ENCODE measurements at regions not wholly inside any gene's neighbourhood (a gene's known extent, or its start where the extent isn't known, plus 50 kb on each side); places are given as distances from the start of the nearest gene placed in this dataset.
"Not testable (repeated sequence)": the region's sequence is repeated elsewhere in the genome, so short reads cannot be mapped to it uniquely, and the experiment has no call there.

DNA sequence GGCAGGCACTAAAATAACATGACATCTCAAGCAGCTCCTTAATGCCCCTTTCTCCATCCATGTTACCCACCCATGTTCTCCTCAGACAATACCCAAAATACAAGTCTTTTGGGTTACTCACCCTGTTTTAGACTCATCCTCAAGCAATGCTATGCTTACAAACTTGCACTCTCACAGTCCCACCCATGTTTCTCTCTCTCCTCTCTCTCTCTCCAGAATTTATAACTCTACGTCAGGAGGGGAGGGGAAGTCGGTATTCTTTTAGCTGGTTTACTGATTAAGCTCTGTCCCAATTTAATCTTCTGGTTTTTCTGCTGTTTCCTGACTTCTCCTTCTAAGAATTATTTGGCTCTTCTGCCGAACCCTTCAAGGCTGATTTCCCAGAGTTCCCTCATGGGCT, 98.0 kb upstream of the NR5A2 start:
- DNase-seq (ENCODE audit: low read depth), result no peak

DNA sequence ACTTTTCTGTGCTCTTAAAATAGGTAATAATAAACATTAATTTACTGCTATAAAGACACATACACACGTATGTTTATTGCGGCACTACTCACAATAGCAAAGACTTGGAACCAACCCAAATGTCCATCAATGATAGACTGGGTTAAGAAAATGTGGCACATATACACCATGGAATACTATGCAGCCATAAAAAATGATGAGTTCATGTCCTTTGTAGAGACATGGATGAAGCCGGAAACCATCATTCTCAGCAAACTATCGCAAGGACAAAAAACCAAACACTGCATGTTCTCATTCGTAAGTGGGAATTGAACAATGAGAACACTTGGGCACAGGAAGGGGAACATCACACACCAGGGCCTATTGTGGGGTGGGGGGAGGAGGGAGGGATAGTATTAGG, 97.4 kb upstream of the NR5A2 start:
- DNase-seq (ENCODE audit: low read depth), result not testable (repeated sequence)

DNA sequence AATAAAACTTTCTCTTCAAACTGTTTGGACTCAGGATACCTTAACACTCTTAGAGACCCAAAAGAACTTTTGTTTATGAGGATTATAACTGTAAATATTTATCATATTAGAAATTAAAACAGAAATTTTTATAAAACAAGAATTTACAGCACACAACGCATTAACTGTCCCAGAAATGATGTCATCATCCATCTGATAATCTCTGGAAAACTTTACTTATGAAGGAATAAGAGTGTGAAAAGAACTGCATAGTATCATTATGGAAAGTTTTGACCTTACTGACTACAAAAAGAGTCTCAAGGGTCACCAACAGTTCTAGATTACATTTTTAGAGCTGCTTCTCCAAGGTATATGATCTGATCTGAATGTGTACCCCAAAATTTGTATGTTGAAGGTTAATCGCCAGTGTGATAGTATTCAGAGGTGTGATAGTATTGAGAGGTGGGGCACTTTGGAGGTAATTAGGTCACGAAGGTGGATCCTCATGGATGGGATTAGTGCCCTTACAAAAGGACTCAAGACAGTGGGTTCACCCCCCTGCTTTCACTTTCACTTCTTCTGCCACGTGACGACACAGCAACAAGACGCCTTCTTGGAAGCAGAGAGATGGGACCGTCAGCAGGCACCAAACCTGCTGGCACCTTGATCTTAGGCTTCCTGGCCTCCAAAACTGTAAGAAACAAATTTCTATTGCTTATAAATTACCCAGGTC, 95.7 kb upstream of the NR5A2 start:
- peak; percentile 10 for DNase-seq (ENCODE audit: low read depth)

DNA sequence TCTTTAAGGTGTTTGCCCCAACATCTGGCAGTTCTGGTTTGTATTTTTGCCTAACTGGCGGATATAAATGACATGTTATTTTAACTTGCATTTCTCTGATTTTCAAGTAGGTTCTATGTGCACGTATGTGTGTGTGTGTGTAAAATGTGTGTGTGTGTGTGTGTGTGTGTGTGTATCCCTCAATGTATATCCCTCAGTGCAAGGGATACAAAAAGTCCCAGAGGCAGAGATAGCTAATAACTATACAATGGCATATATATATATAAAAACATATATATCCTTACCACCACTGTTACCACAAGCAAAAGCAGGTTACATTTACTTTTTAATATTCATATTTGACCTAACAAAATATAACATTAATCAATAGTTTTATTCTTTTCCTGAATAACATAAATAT, 95.0 kb upstream of the NR5A2 start:
- DNase-seq (ENCODE audit: low read depth), result no peak

DNA sequence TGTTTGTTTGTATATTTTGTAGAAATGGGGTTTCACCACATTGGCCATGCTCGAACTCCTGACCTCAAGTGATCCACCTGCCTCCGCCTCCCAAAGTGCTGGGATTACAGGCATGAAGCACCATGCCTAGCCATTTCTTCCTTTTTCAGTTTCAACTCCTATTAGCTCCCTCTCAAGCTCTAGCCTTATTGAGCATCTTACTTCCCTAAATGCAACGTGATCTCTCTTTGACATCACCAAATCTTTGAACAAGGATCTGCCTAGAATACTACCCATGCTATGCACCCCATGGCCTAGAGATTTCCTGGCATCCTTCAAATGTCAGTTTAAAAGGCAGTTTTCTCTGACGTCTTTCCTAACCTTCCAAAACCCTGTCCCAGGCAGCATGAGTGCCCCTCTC, 91.1 kb upstream of the NR5A2 start:
- no peak for DNase-seq (ENCODE audit: low read depth)

DNA sequence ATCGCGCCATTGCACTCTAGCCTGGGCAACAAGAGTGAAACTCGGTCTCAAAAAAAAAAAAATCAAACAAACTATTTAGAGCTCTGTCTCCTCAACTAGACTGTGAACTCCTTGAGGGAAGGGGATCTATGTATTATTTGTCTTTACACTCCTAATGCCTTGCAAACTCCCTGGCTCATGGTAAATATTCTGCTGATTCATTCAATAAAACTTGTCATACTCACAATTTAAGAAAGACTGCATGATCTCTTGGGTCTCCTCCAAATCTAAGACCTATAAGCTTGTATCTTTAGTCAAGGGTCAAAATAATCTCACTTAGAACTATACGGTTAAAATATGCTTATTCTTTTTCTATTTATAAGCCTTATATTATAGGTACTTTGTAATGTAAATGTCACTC, 90.3 kb upstream of the NR5A2 start:
- DNase-seq (ENCODE audit: low read depth), result no peak

DNA sequence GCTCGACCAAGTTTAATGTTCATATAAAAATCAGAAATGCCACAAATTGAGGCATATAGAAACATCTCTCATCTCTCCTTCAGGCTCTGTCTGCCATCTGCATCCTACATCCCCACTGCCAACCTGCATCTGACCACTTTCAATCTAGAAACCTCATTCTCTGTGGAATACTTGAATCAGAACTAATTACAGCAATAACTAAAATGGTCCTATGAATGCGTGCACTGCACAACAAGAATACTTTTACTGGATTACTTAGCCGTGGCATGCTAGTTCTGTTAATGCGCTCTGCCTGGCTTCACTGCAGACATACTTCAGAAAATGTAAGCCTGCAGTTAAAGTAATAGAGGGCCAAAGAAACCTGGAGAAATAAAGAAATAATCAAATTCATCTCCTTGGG, 89.8 kb upstream of the NR5A2 start:
- DNase-seq (ENCODE audit: low read depth), result no peak

DNA sequence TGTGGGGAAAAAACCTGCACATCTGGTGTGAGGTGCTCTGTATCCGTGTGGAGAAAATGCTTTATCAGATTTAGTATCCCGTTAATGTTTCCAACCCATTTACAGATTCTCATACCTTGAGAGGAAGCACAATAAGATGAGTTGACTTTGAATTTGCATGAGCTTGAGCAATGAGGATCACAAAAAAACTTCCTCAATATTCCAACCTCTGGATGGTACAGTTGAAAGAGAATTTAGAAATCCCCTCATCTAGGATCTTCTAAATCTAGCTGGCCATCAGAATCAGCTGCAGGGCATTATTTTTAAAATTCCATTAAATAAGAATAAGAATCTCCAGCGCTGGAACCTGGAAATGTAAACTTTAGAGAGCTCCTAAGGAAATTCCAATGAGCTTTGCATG, 82.5 kb upstream of the NR5A2 start:
- DNase-seq (ENCODE audit: low read depth), result no peak

DNA sequence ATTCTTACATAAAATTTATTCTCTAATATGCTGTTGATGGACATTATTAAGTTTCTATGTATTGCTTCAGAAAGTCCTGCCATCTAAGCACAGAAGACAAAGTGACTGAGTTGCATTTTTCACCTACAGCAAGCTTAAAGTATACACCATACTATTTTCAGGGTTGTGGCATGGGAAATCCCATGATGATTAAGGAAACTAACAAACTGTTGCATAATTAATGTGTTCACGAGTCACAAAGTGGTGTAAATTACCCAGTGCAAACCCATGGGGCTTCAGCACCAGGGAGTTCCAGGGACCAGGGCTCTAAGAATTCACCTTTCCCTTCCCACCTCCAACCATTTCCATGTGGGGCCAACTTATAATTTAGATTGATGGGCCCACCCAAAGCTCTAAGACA, 81.9 kb upstream of the NR5A2 start:
- DNase-seq (ENCODE audit: low read depth), result no peak

DNA sequence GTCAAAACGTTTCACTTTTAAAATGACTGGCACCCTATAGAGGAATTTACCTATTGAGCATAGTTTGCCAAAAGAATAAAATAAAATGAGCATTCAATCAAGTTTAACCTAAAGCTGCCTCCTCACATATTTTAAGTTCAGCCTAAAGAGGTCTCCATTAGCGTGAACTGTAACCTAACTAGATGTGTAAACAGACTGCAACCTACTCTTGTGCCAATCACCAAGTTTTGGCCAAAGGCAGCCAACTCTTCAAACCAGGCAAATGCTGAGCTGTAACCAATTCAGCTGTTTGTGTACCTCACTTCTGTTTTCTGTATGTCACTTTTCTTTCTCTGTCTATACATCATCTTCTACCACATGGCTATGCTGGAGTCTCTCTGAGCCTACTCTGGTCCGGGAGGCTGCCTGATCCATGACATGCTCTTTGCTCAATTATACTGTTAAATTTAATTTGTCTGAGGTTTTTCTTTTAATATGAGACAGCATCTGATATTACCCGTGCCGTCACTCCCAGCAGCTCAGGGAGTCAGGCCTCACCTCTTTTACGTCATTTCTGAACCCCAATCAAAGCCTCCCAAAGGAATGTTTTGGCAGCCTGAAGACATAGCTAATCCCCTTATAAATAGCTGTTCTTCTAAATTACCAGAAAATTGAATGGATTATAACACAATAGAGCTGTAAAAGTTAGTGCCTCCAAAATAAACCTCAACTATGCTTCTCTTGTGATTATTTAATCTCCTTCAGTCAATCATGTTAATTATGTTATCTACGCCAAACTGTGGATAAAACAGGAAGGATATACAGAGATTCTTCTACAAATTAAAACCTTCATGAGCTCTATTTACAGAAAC, 81.0 kb upstream of the NR5A2 start:
- DNase-seq (ENCODE audit: low read depth), result no peak

DNA sequence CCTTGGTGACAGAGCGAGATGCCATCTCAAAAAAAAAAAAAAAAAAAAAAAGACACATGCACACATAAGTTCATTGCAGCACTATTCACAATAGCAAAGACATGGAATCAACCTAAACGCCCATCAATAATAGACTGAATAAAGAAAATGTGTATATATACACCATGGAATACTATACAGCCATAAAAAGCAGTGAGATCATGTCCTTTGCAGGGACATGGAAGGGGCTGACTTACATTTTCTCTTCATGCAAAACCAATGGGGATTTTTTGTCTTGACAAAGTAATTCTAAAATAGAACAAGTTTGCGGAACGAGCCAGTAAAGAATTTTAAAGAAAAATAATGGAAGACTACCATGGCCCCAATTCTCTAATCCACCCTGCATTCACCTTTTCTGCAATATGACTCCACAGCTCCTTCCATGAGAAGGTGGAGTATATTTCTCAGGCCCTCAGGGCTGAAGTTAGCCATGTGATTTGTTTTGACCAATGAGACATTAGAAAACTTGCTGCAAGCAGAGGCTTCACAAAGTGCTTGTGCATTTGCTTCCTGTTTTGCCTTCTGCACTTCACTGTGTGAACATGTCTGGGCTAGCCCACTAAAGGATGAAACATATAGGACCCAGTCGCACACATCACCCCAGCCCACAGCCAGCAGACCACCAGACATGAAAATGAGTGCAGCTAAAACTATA, 78.8 kb upstream of the NR5A2 start:
- DNase-seq (ENCODE audit: low read depth), result no peak

DNA sequence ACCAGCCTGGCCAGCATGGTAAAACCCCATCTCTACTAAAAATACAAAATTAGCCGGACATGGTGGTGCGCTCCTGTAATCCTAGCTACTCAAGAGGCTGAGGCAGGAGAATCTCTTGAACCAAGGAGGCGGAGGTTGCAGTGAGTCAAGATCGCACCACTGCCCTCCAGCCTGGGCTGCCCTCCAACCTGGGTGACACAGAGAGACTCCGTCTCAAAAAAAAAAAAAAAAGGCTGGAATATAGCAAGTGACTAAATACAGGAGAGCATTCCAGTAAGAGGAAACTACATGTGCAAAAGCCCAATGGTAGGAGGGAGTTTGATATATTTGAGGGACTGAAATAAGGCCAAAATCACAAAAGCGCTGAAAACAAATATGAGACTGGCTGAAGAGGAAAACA, 76.5 kb upstream of the NR5A2 start:
- not testable (repeated sequence) for DNase-seq (ENCODE audit: low read depth)

DNA sequence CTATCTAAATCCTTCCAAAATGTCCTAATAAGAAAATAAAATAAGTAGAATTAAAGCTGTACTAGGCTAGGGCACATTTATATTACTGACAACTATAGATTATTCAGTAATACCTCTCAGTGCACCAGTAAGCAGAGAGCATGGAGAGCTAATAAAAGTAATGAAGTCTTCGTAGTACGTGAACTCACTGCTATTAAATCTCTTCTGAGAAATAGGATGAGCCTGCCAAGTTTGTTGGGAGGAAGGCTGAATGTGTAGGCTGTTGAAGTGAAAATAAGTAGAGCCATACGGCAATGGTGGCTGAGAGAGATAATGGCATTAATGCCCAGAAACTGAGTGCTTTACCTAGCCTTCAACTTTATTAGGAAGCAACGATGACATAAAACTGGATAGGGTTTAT, 73.9 kb upstream of the NR5A2 start:
- no peak for DNase-seq (ENCODE audit: low read depth)

DNA sequence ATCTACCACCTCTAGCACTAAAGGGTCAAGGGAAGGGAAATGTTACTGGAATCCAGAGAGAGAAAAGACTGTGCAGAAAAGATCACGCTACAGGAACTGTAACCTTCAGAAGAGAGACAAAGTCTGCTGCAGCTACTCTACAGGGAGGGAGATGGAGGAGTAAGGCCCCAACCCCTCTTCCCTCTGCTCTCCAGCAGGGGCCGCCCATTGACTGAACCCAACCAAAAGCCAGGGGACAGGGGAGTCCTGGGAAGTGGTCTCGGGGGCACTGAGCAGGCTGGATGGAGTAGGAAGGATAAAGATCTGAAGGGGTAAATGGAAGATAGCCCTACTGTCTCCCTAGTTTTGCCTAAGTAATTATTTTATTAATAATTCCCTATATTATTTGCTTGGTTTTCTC, 72.8 kb upstream of the NR5A2 start:
- no peak for DNase-seq (ENCODE audit: low read depth)

DNA sequence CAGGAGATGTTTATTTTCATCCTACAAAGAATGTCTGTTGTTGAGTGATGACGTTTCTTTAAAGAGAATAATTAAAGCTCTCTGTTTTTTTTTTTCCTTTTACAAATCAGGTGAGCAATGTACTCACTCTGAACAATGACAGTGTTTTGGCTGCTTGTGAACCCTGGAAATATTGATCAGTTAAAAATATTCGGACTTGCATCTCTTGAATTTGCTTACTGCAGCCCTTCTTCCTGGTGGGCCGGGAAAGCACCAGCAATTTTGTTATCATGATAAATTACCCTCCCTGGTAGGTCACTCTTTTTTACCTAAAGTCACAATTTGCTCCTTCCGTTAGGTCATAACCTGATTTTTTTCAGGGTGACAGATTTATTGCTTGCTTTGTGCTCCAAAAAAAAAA, 72.3 kb upstream of the NR5A2 start:
- DNase-seq (ENCODE audit: low read depth), result no peak

DNA sequence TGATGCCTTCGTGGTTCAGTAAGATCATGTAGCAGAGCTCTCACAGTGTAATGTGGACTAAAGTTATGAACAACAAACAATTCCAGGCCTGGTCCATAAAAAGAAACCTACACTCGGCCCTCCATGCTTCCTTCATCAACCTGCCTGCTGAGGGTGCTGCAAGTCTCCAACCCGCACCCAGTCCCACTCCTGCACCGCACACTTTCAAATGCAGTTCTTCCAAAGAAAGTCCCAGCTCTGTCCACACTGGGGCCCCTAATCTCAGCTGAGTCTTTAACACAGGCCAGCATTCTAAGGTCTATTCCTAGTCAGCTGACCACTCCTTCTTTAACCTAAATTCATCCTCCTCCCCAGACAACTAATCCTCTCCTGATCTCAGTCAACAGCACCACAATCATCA, 71.5 kb upstream of the NR5A2 start:
- no peak for DNase-seq (ENCODE audit: low read depth)

DNA sequence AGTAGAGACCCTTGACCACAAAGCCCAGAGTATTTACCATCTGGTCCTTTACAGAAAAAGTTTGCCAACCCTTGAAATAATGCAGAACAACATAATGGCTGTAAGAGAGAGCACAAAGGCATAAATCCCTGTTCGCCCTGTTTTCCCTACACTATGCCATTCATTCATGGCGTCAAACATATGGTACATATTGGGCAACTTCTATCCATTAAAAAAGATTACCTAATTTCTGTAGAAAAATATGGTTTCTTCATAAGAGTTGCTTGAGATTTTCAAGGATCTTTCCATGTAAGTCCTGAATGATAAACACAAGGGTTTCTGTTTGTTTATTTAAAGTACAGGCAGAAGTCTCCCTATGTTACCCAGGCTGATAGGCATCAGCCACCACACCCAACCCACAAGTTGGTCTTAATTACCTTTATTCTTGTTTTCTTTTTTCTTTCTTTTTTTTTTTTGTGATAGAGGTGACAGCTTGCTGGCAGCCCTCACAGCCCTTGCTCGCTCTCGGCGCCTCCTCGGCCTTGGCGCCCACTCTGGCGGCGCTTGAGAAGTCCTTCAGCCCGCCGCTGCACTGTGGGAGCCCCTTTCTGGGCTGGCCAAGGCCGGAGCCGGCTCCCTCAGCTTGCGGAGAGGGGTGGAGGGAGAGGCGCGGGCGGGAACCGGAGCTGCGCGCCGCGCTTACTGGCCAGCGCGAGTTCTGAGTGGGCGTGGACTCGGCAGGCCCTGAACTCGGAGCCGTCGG, 68.3 kb upstream of the NR5A2 start:
- DNase-seq (ENCODE audit: low read depth), result no peak

DNA sequence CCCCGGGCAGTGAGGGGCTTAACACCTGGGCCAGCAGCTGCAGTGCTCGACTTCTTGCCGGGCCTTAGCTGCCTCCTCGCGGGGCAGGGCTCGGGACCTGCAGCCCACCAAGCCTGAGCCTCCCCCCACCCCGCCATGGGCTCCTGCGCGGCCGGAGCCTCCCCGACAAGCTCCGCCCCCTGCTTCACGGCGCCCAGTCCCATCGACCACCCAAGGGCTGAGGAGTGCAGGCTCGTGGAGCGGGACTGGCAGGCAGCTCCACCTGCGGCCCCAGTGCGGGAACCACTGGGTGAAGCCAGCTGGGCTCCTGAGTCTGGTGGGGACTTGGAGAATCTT, 67.8 kb upstream of the NR5A2 start:
- no peak for DNase-seq (ENCODE audit: low read depth)

DNA sequence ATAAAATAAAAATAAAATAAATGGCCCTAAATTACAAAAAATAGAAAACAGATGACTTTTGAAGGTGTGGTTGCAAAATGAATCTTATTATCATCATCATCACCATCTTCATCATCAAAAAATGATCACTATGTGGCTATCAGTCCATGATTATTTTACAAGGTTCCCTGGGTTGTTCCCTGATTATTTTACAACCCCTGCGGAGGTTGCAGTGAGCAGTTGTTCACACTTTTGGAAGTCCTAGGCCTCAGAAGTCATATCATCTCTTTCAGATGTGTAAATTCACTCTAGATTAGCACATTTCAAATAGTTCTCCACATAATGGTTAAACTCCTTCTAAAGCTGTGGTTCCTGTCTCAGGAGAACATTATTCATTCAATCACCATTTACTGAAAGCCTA, 57.4 kb upstream of the NR5A2 start:
- no peak for DNase-seq (ENCODE audit: low read depth)

DNA sequence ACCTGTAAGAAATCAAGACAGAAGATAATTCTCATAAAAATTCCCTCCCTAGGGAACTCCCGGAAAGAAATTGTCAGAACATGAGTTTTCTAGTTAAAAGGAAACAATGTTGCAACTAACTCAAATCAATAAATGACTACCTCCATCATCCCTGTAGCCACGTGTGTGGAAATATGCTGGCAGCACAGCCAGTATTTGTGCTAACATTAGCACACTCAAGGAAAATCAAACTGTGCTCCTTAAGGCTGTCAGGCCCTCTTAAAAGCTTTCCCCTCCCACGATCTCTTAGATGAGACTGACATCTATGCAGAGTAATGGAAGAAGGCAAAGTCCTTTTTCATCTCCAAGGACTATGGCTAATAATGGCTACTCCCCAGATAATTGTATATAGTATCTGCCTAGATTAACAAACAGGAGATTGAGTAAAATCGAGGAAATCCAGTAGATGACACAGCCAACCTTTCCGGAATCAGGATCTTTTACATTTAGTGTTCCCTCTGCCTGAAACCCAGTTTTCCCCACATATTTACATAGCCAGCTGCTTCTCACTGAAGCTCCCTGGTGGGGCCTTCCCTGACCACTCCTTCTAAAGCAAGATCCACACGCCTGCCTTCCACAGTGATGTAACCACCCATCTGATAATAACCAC, 50.9 kb upstream of the NR5A2 start:
- DNase-seq (ENCODE audit: low read depth), result no peak
